ENCODE measurements at regions not wholly inside any gene's neighbourhood (a gene's known extent, or its start where the extent isn't known, plus 50 kb on each side); places are given as distances from the start of the nearest gene placed in this dataset.
"Not testable (repeated sequence)": the region's sequence is repeated elsewhere in the genome, so short reads cannot be mapped to it uniquely, and the experiment has no call there.

DNA sequence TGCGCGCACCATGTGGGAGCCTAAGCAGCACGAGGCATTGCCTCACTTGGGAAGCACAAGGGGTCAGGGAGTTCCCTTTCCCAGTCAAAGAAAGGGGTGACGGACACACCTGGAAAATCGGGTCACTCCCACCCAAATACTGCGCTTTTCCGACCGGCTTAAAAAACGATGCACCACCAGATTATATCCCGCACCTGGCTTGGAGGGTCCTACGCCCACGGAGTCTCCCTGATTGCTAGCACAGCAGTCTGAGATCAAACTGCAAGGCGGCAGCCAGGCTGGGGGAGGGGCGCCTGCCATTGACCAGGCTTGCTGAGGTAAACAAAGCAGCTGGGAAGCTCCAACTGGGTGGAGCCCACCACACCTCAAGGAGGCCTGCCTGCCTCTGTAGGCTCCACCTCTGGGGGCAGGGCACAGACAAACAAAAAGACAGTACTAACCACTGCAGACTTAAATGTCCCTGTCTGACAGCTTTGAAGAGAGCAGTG, 627.7 kb upstream of the VRK2 start:
- H2AFZ ChIP-seq (ENCODE audit: low read length); H3K4ac ChIP-seq (replicated peaks; ENCODE audit: insufficient read length, low read depth, low read length); H3K79me1 ChIP-seq (ENCODE audit: low read depth, low read length); H3K23me2 ChIP-seq (ENCODE audit: low read depth, low read length); H3K23ac ChIP-seq (ENCODE audit: insufficient read length); H4K20me1 ChIP-seq (replicated peaks in 1 of 2; ENCODE audit: control insufficient read depth in 1 of 2, insufficient read depth in 2 of 2, low read length in 2 of 2); H3K79me2 ChIP-seq (ENCODE audit: control insufficient read depth in 1 of 2, insufficient read depth in 2 of 2, low read length in 2 of 2); H2BK120ac ChIP-seq (replicated peaks; ENCODE audit: low read depth, low read length); H3K27ac ChIP-seq (ENCODE audit: low read depth, low read length); FAIRE-seq; H3K56ac ChIP-seq (replicated peaks; ENCODE audit: insufficient read length, low read depth, low read length); H4K91ac ChIP-seq (replicated peaks; ENCODE audit: insufficient read length, low read length); H3K27me3 ChIP-seq (replicated peaks in 1 of 4; ENCODE audit: control insufficient read depth in 3 of 4, extremely low read depth in 1 of 4, insufficient read depth in 3 of 4, low read length in 3 of 4); H2BK5ac ChIP-seq (ENCODE audit: low read depth, low read length); H3K9ac ChIP-seq (replicated peaks in 1 of 4; ENCODE audit: extremely low read depth in 1 of 4, low read depth in 3 of 4, low read length in 3 of 4); H3K4me1 ChIP-seq (replicated peaks in 1 of 4; ENCODE audit: control insufficient read depth in 3 of 4, insufficient read depth in 4 of 4, low read length in 3 of 4); H2BK12ac ChIP-seq (ENCODE audit: low read depth, low read length); H3K36me3 ChIP-seq (ENCODE audit: control insufficient read depth in 2 of 4, insufficient read depth in 4 of 4, low read length in 3 of 4); H2BK15ac ChIP-seq (ENCODE audit: low read length); H4K5ac ChIP-seq (ENCODE audit: insufficient read length, low read depth, low read length); H4K8ac ChIP-seq (ENCODE audit: extremely low read depth, insufficient read depth, low read length); H2AK5ac ChIP-seq (ENCODE audit: low read depth, low read length); H3K14ac ChIP-seq (ENCODE audit: insufficient read length); POLR2A ChIA-PET (ENCODE audit: partially characterized antibody); H2BK20ac ChIP-seq (ENCODE audit: low read length); H3K9me3 ChIP-seq (ENCODE audit: insufficient read depth in 2 of 2, low read depth in 1 of 2, low read length in 1 of 2); H3K4me3 ChIP-seq (ENCODE audit: extremely low read depth in 1 of 4, insufficient read depth in 2 of 4, low read depth in 3 of 4, low read length in 4 of 4): not testable (repeated sequence)
- peak overlapping the region in 1 of 2 experiments; percentile 39; a peak in 1 of 4 replicates for H3K4me2 ChIP-seq (ENCODE audit: insufficient read depth in 1 of 2, low read depth in 2 of 2, low read length in 2 of 2)
- peak in 1 of 2 experiments; percentile 52 for DNase-seq (ENCODE audit: low read depth in 1 of 2, low spot score in 2 of 2)
- peak overlapping the region; percentile 60 for H3K18ac ChIP-seq (ENCODE audit: extremely low read depth, low read length)
- CTCF ChIA-PET (ENCODE audit: partially characterized antibody): interaction anchor here (0.6 kb wide), 1 partner anchor 18 kb away, joined by 3 read pairs; no protein-coding TSS in a partner anchor
- WGBS, 2 experiments (ENCODE audit: extremely low coverage in 1 of 2, insufficient coverage in 1 of 2, insufficient read length in 1 of 2, insufficient replicate concordance in 2 of 2, low coverage in 1 of 2, low lambda C conversion rate in 2 of 2, missing lambda C conversion rate in 1 of 2): 86% methylated on average over 13 of the region's 14 CpGs; no CpG with 5 or more reads in 1 of the 2 experiments

All from H1 (cell line).